Thoracic aorta (tissue), 2 donors: ENCODE measurements at regions not wholly inside any gene's neighbourhood (a gene's known extent, or its start where the extent isn't known, plus 50 kb on each side); places are given as distances from the start of the nearest gene placed in this dataset.

Experiments used
- ATAC-seq: fragments of 150-250 bp; one replicate; pipeline ENCODE4 v1.8.0; 2017; ENCODE audit warnings: low read depth; ENCODE audit not compliant: insufficient number of reproducible peaks, low FRiP score
- DNase-seq: peaks from one replicate; pipeline ENCODE4 v3.0.0-alpha.2; 2020; ENCODE audit warnings: low spot score
- H3K27ac ChIP-seq, 2 donors: fragments of 200-600 bp; sonication (generic); 1 replicate in 1 of 2; 2 replicates in 1 of 2; pipeline ENCODE4 v1.5.1; 2016; ENCODE audit warnings: mild to moderate bottlenecking in 2 of 2, moderate library complexity in 2 of 2
- H3K27me3 ChIP-seq: fragments of 200-600 bp; sonication (generic); replicated peaks from 2 replicates; pipeline ENCODE4 v1.6.0; 2016; ENCODE audit warnings: mild to moderate bottlenecking; ENCODE audit not compliant: insufficient read depth
- H3K36me3 ChIP-seq: fragments of 200-600 bp; sonication (generic); one replicate; pipeline ENCODE4 v1.5.1; 2016
- H3K4me1 ChIP-seq, 2 donors: fragments of 200-600 bp; sonication (generic); 1 replicate in 1 of 2; 2 replicates in 1 of 2; pipeline versions ENCODE4 v1.5.1 to v1.6.0; 2016; ENCODE audit warnings: low read depth in 2 of 2, mild to moderate bottlenecking in 1 of 2; ENCODE audit not compliant: control insufficient read depth in 1 of 2
- H3K4me3 ChIP-seq: fragments of 200-600 bp; sonication (generic); 2 replicates; pipeline ENCODE4 v1.5.1; 2016; ENCODE audit warnings: mild to moderate bottlenecking
- H3K9me3 ChIP-seq: fragments of 200-600 bp; sonication (generic); 2 replicates; pipeline ENCODE4 v1.5.1; 2016
- TF ChIP-seq, protein P1 (sequence below): fragments of 200-600 bp; sonication (generic); IDR thresholded peaks from one replicate; pipeline ENCODE4 v1.5.1; 2019; ENCODE audit warnings: antibody characterized with exemption

DNA sequence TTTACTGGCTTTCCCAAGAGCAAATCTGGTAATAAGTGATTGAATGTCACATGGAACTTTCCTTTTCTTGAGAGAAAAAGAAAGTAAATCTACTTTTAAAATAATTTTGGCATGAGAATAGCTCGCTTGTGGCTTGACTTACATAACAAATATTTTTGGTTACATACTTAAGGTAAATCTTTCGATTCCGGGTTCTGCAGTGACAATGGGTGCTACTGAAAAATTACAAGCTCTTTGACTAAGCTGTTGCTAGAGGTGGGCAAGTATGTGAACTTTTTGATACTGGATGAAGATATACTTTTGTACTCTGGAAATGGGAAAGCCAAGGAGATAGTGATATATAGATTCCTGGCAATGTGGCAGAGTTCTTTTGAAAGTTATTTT, 51.9 kb upstream of the OTOL1 start:
- TF ChIP-seq, protein P1, sequence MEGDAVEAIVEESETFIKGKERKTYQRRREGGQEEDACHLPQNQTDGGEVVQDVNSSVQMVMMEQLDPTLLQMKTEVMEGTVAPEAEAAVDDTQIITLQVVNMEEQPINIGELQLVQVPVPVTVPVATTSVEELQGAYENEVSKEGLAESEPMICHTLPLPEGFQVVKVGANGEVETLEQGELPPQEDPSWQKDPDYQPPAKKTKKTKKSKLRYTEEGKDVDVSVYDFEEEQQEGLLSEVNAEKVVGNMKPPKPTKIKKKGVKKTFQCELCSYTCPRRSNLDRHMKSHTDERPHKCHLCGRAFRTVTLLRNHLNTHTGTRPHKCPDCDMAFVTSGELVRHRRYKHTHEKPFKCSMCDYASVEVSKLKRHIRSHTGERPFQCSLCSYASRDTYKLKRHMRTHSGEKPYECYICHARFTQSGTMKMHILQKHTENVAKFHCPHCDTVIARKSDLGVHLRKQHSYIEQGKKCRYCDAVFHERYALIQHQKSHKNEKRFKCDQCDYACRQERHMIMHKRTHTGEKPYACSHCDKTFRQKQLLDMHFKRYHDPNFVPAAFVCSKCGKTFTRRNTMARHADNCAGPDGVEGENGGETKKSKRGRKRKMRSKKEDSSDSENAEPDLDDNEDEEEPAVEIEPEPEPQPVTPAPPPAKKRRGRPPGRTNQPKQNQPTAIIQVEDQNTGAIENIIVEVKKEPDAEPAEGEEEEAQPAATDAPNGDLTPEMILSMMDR = no peak
- no peaks in the 10 kb centered on the region for H3K36me3 ChIP-seq
- no peak overlapping the region for H3K4me3 ChIP-seq
- DNase-seq = no peak
- H3K9me3 ChIP-seq = no peaks in the 10 kb centered on the region
- no peak overlapping the region for H3K27ac ChIP-seq
- ATAC-seq = no peak
- no peaks in the 10 kb centered on the region for H3K4me1 ChIP-seq
- no peaks in the 10 kb centered on the region for H3K27me3 ChIP-seq

DNA sequence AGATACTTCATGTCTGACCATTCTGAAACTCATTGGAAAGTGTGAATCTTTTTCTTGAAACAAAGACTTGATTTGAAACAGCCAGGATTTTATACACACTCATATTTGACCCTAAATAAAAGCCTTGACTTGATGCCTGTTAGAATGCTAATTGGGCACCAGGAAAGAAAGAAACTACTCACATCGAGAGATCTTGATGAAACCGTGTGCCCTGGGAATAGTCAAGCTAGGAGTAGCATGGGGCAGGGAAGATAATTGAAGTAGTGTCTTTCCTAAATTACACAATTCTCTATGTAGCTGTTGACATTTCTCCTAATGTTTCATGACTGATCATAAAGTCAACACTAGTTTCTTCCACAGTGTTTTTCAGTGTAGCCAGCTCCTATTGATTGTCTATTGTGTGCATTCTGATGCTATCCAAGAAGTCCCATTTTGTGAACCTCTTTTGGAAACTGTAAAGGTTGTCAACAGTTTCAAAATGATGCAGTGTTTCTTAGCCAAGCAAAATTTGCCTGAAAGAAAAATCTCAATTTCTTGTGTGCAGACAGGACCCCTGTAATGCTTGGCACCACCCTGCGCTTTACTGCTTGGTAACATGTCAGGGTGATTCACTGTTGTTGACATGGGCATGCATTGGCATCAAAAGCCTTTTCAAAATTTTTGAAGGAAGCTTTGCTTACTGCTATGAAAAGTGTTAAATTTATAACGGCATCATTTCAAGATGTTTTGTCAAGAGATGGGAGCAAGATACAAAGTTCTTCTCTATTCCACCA, 52.5 kb upstream of the OTOL1 start:
- H3K36me3 ChIP-seq = no peaks in the 10 kb centered on the region
- TF ChIP-seq, protein P1 = no peak
- no peaks in the 10 kb centered on the region for H3K4me1 ChIP-seq
- no peak for DNase-seq
- H3K4me3 ChIP-seq = no peak overlapping the region
- no peaks in the 10 kb centered on the region for H3K9me3 ChIP-seq
- no peak overlapping the region for H3K27ac ChIP-seq
- H3K27me3 ChIP-seq = no peaks in the 10 kb centered on the region
- no peak for ATAC-seq

DNA sequence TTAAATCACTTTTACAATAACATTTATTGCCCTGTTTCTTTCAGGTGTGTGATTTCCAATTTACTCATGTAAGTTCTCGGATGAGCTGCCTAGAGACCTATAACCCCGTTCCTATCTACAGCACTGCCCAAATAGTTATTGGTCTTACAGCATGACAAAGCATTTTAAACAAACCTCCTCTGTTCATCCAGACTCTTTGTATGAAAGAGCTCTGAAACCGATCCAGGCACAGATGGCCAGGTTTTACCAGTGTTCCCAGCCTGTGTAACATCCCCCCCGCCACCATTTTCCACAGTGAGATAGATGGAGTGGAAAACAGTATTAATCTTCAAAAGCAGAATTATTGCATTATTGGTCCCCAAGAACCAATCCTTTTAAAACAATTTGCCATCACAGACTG, 59.0 kb upstream of the SPTSSB start:
- DNase-seq (no peak), ATAC-seq (no peak)
- H3K4me3 ChIP-seq = no peak overlapping the region
- H3K4me1 ChIP-seq = no peaks in the 10 kb centered on the region
- TF ChIP-seq, protein P1 = no peak
- no peaks in the 10 kb centered on the region for H3K36me3 ChIP-seq
- H3K27me3 ChIP-seq = no peaks in the 10 kb centered on the region
- H3K27ac ChIP-seq = no peak overlapping the region
- no peaks in the 10 kb centered on the region for H3K9me3 ChIP-seq

DNA sequence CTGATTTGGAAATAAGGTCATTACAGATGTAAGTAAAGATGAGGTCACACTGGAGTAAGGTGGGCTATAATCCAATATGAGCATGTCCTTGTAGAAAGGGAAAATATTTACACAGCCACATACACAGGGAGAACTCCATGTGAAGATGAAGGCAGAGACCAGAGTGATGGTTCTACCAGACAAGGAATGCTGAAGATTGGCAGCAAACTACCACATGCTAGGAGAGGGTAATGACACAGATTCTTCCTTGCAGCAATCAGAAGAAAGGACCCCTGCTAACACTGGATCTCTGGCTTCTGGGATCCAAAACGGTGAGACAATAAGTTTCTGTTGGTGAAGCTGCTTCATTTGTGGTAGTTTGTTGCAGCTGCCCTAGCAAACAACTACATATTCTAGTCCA, 56.0 kb upstream of the SPTSSB start:
- Histone ChIP-seq H3K4me3 (no peak overlapping the region), H3K9me3 (no peaks in the 10 kb centered on the region), H3K27me3 (peaks cover 4% of the 10 kb centered on the region), H3K36me3 (no peaks in the 10 kb centered on the region), H3K4me1 (no peaks in the 10 kb centered on the region), H3K27ac (no peak overlapping the region)
- no peak for ATAC-seq
- no peak for DNase-seq
- TF ChIP-seq, protein P1 = no peak

DNA sequence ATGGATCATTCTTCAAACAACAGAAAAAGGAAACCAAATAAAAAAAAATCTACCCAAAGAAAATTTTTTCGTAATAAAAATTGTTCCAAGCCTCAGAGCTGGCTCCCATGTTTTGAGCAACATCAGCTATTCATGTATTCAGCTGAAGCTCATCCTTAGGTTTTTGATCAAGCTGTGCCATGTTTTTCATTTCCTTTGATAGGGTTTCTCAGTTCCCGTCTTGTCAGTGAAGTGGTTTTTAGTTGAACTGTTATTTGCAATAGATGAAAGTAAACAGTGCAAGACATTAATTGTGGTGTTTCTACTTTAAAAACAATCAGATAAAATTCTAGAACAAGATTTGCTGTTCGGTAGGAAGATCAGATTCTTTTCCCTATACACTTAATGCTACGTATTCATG, 55.4 kb upstream of the SPTSSB start:
- DNase-seq = no peak
- peaks cover 4% of the 10 kb centered on the region for H3K27me3 ChIP-seq

More for the DNA sequence above, 55.4 kb upstream of the SPTSSB start:
- Histone ChIP-seq H3K27ac (no peak overlapping the region), H3K4me3 (no peak overlapping the region), H3K36me3 (no peaks in the 10 kb centered on the region), H3K9me3 (no peaks in the 10 kb centered on the region), H3K4me1 (no peaks in the 10 kb centered on the region)
- TF ChIP-seq, protein P1 = no peak
- ATAC-seq = no peak
